HG02885 (cell line): ENCODE measurements at regions not wholly inside any gene's neighbourhood (a gene's known extent, or its start where the extent isn't known, plus 50 kb on each side); places are given as distances from the start of the nearest gene placed in this dataset.
"Not testable (repeated sequence)": the region's sequence is repeated elsewhere in the genome, so short reads cannot be mapped to it uniquely, and the experiment has no call there.

ENCODE experiments used
- ATAC-seq: cut with Tn5 transposase; IDR thresholded peaks from one replicate; pipeline ENCODE4 v1.9.1; 2021; ENCODE audit warnings: mild to moderate bottlenecking; ENCODE audit not compliant: unreplicated experiment, poor library complexity

DNA sequence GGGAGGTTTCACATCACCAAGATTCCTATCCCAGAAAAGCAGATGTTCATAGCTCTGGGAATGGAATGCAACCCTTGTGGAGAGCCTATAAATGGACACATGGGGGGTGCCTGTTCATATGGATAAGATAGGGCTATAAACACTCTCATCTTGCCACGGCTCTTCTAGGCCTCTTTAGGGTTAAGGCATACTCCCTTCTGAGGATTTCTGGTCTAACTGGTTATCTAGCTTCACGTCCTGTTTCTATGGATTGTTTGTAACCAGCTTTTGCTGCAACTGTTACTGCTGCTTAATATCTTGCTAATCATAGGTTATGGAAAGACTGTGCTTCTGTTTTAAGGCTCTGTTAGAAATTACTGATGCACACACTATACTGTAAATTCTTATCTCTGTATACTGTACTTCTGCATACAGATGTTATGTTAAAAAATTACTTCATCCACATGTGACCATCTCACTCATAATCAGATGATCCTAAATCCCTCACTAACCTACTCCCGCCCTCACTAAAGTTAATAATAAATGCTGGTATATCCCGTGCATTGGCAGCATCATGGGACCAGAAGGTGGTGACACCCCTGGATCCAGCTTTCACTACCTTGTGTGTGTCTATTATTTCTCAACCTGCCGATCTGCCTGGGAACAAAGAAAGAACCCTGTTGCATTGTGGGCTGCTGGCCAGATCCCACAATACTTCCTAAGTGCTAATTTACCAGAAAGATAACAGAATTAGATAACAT lies 68.7 kb downstream of the PRKAB2 start:
- ATAC-seq = not testable (repeated sequence)

GRCh38 chr1:147099192-147099591 lies 73.1 kb downstream of the PRKAB2 start:
- ATAC-seq = no peak

GRCh38 chr1:147098338-147098973 lies 73.8 kb downstream of the PRKAB2 start:
- not testable (repeated sequence) for ATAC-seq

- ATAC-seq = no peak
These were observed 76.6 kb downstream of the PRKAB2 start for GRCh38 chr1:147095691-147096090.

- no peak for ATAC-seq
These were observed 80.5 kb downstream of the PRKAB2 start for GRCh38 chr1:147091801-147092200.

GRCh38 chr1:147089457-147089856 lies 82.8 kb downstream of the PRKAB2 start:
- no peak for ATAC-seq

GRCh38 chr1:147086129-147086528 lies 86.1 kb downstream of the PRKAB2 start:
- no peak for ATAC-seq

DNA sequence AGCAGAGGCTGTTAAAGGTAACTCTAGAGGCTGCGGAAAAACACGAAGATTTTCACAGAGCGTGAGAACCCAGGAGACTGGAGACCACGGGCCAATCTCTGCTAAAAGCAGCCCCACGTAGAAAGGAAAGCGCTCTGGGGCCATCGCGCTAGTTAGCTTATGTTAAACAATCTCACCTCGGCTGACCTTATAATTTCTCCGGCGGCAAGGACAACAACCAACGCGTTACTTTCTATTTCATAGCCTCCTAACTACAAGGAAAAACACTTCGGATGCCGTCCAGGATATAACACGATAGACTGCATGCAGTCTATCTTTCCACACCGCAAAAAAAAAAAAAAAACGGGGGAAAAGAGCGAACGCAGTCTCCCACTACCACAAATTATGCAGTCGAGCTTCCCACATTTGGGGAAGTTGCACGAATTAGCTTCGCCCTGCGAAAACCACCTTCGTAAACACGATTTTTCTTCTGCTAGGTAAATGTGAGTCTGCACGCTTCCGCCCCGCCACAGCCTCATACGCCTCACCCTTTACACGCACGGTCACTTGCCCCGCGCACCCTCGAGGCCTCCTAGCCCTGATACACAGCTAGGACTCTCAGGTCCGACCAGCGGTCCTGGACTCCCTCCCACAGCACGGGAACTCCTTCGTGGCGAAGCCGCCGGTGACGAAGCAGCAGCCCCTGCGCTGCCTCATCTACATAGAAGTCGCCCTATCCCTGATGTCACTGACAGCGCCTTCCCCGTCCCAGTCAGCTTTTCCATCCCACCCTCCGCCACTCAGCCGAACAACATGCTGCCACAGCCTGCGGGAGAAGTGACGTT lies 87.8 kb downstream of the PRKAB2 start:
- ATAC-seq = peak; percentile 77

DNA sequence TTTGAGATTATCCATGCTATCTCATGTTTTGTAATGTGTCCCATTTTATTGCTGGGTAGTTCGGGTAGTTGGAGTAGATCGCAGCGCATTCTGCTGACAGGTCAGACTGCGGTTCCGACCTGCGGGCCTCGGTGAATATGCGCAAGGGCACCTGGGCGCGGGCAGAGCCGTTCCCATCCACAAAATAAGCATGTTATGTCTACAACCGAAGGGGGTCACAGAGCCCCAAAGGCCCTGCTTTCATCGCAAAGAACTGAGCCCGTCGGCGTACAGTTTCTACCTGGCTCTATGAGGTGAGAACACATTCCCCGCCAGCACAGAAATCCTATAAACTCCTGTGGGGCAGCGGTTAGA lies 88.4 kb downstream of the PRKAB2 start:
- no peak for ATAC-seq

- no peak for ATAC-seq
These were observed 91.4 kb downstream of the PRKAB2 start for GRCh38 chr1:147080671-147081394.

DNA sequence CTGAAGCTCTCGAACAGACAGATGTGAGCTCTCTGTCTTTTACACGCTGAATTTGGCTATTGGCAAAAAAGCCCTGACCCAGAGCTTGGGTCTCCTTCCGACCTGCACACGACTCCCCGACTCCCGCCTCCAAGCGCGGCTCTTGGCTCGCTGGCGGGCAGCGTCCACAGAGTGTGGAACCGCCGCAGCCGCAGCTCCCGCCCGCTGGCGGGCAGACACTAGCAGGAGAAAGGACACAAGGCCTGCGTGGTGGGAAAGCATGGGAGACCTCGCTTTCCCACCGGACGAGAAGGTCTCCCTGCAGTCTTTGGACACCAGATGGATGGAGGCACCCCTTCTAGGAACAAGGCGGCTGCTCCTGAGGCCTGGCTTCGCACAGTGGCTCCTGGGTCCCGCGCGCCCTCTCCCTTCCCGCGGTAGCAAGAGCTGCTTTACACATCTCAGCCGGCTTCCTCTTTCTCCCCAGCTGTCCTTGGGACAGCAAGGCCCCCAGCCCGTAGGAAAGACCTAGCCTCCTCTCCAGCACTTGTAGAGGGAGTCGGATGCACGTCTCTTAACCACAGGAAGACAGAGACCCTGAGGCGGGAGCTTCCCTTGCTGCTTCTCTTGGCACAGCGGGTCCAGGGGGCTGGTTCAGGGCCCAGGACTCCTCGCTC lies 92.1 kb downstream of the PRKAB2 start:
- no peak for ATAC-seq

- no peak for ATAC-seq
These were observed 92.8 kb downstream of the PRKAB2 start for GRCh38 chr1:147079400-147080005.

DNA sequence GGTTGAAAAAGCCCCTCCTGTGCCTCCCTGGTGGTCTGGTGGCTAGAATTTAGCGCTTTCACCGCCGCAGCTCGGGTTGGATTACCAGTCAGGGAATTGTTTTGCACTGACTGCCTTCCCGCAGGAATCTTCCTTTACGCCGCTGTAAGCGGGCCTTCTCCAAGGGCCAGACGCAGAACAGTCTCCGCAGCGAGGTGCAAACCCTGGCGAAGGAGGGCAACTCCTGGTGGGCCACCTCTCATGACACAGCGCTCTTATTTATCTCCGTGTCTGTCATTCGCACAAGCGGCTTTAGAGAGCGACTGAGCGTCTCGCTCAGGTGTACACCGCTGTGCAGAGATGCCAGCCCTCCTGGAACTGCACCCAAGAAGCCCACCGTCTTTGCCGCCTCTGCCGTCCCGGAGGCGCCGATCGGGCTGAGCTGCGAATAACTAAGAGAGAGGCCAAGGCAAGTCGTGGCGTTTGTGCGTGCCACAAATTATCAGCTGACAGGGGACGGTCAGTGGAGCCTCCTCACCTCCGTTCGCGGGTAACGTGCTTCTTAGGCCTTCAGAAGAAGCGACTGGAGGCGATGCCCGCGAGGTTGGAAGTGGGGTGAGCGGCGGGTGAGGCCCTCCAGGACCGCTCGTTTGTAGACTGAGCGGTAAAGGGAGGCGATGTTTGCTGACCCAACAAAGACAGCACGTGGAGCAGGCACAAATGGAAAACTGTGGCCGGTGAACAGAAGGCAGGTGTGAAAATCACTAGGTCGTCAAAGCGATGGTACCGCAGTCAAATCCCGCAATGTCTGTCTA lies 93.5 kb downstream of the PRKAB2 start:
- no peak for ATAC-seq

DNA sequence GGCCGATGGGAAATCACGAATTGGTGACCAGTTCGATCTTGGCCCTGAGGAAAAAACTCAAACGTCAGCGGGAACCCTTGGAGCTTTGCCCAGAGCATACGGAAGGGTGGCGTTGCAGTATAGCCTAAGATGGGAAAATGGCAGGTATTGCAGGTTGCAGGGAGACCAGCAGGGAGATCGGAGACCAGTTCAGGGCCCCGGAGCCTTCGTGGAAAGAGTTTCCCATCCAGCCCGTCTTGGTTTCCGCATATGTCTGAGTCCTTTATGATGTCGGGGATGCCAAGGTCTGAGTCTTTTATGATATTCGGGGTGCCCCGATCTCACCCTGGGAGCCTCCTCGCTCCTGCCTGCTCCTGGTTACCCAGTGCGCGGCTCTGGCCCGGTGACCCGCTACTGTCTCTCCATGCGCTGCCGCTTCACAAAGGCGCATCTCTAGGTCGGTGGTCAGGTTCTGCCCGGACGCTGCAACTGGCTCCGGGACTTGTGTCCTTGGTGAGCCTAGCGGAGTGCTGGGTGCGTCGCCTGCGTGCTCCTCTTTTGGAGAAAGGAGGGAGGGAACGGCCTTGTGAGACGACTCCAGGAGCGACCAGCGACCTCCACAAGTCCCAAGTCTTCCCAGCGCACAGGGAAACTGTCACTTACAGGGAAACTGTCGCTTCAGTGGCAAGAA lies 94.2 kb downstream of the PRKAB2 start:
- ATAC-seq = no peak

- ATAC-seq = no peak
These were observed 94.7 kb downstream of the PRKAB2 start for GRCh38 chr1:147077523-147077922.

- ATAC-seq = no peak
These were observed 95.2 kb downstream of the PRKAB2 start for GRCh38 chr1:147077081-147077480.

DNA sequence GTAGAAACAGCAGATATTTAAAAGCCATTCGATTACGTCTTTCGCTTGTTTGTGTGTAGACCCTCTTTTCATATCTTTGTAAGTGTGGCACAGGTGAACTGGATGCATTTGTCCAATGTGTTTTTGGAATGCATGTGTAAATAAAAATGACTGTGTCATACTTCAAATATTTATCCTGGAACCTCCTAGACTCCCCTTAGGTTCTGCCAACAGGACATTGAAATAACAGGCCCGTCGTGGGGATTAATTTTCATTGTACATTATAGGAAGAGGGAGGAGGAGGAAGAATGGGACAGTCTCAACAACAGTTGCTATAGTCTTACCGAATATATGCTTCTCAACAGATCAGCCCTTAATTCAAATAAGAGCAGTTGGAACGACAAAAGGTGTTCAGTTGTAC lies 95.8 kb downstream of the PRKAB2 start:
- no peak for ATAC-seq
